HCT116 (cell line): ENCODE measurements at regions not wholly inside any gene's neighbourhood (a gene's known extent, or its start where the extent isn't known, plus 50 kb on each side); places are given as distances from the start of the nearest gene placed in this dataset.
A peak's percentile ranks its signal among the peaks of the same experiment; 100 is the strongest.

ENCODE experiments used
- ATAC-seq: fragments of 200-7000 bp; cut with Tn5 transposase; 2 replicates; pipeline ENCODE4 v1.9.1; 2020; ENCODE audit warnings: mild to moderate bottlenecking, moderate library complexity
- BruUV-seq: library from RNA; stranded (reverse); fragments of 400-500 nt; replicated peaks from 2 replicates; lab custom pipeline; 2021; lab: Mats Ljungman, UMichigan
- CTCF ChIA-PET: fragments of 300-600 bp; sonication (Branson Sonifier 250); formaldehyde crosslinking; loops from one replicate; lab custom pipeline; 2021; ENCODE audit warnings: antibody characterized with exemption; lab: Charles Lee
- POLR2A ChIA-PET: fragments of 300-600, 350-600 bp; sonication (Branson Sonifier 250); formaldehyde crosslinking; loops from one replicate; lab custom pipeline; 2021; ENCODE audit warnings: antibody characterized with exemption; lab: Charles Lee
- RAD21 ChIA-PET, 2 experiments: fragments of 300-600 bp; sonication (Branson Sonifier 250); formaldehyde crosslinking; loops; one replicate each; lab custom pipeline; 2023; ENCODE audit warnings: low total read pairs in 2 of 2; ENCODE audit not compliant: uncharacterized antibody in 2 of 2, unreplicated experiment in 2 of 2, low non-redundant PET in 1 of 2; lab: Charles Lee
- DNase-seq: peaks from one replicate; pipeline ENCODE4 v3.0.0-alpha.2; 2010; ENCODE audit warnings: low read depth, low spot score
- H2AFZ ChIP-seq: fragments of 200-600 bp; shearing (Covaris generic), sonication (generic); 2 replicates; pipeline ENCODE4 v1.6.1; 2017; ENCODE audit warnings: low read depth, mixed run types, mixed read lengths, antibody characterized with exemption, low read length; ENCODE audit not compliant: poor library complexity, severe bottlenecking
- H3K27ac ChIP-seq: 2 replicates; pipeline ENCODE4 v1.5.1; 2012; ENCODE audit warnings: low read depth, low read length
- H3K27me3 ChIP-seq: fragments of 200-600 bp; sonication (generic); 2 replicates; pipeline ENCODE4 v1.6.1; 2016; ENCODE audit warnings: mixed run types, low read length, mixed read lengths; ENCODE audit not compliant: insufficient read depth
- H3K36me3 ChIP-seq, 2 experiments: fragments of 200-500 bp in 1 of 2; fragments of 200-600 bp in 1 of 2; sonication (Bioruptor generic) in 1 of 2; sonication (generic) in 1 of 2; 2 replicates each; pipeline versions ENCODE4 v1.5.1 to v1.6.1; 2014 to 2016; ENCODE audit warnings: low read length in 2 of 2, inconsistent platforms in 1 of 2, mixed read lengths in 1 of 2, mixed run types in 1 of 2; ENCODE audit not compliant: insufficient read depth in 2 of 2, control insufficient read depth in 1 of 2
- H3K4me1 ChIP-seq, 2 experiments: fragments of 200-600 bp in 1 of 2; sonication (generic) in 1 of 2; 2 replicates each; pipeline versions ENCODE4 v1.5.1 to v1.6.1; 2012 to 2017; ENCODE audit warnings: low read length in 2 of 2, inconsistent platforms in 1 of 2, mild to moderate bottlenecking in 1 of 2, mixed read lengths in 1 of 2, mixed run types in 1 of 2, moderate library complexity in 1 of 2; ENCODE audit not compliant: insufficient read depth in 2 of 2, control insufficient read depth in 1 of 2
- H3K4me2 ChIP-seq: fragments of 200-600 bp; sonication (generic); 2 replicates; pipeline ENCODE4 v1.6.1; 2017; ENCODE audit warnings: mixed run types, low read length, mixed read lengths
- H3K4me3 ChIP-seq, 2 experiments: fragments of 200-600 bp in 1 of 2; sonication (generic) in 1 of 2; replicated peaks in 1 of 2; 2 replicates each; pipeline ENCODE4 v1.5.1; 2011 to 2016; ENCODE audit warnings: low read length in 2 of 2, control low read depth in 1 of 2, low read depth in 1 of 2, mild to moderate bottlenecking in 1 of 2, mixed read lengths in 1 of 2, mixed run types in 1 of 2
- H3K79me2 ChIP-seq: fragments of 200-600 bp; sonication (generic); 2 replicates; pipeline ENCODE4 v1.6.1; 2017; ENCODE audit warnings: mild to moderate bottlenecking, mixed run types, low read length, moderate library complexity, mixed read lengths; ENCODE audit not compliant: insufficient read depth
- H3K9ac ChIP-seq: fragments of 200-600 bp; sonication (generic); 2 replicates; pipeline ENCODE4 v1.6.1; 2016; ENCODE audit warnings: low read length, mixed read lengths
- H3K9me2 ChIP-seq: fragments of 200-600 bp; sonication (generic), shearing (Covaris generic); 2 replicates; pipeline ENCODE4 v1.6.1; 2017; ENCODE audit warnings: mixed run types, mild to moderate bottlenecking, moderate library complexity; ENCODE audit not compliant: insufficient read depth
- H3K9me3 ChIP-seq, 2 experiments: fragments of 200-500 bp in 1 of 2; fragments of 200-600 bp in 1 of 2; sonication (Bioruptor generic) in 1 of 2; sonication (generic) in 1 of 2; 2 replicates each; pipeline ENCODE4 v1.6.1; 2014 to 2017; ENCODE audit warnings: low read length in 2 of 2, mixed read lengths in 2 of 2, inconsistent platforms in 1 of 2, low read depth in 1 of 2, mild to moderate bottlenecking in 1 of 2, mixed run types in 1 of 2, moderate library complexity in 1 of 2; ENCODE audit not compliant: control insufficient read depth in 1 of 2, insufficient read depth in 1 of 2
- H4K20me1 ChIP-seq: fragments of 200-600 bp; sonication (generic), shearing (Covaris generic); 2 replicates; pipeline ENCODE4 v1.6.1; 2017; ENCODE audit warnings: mixed run types, mild to moderate bottlenecking, moderate library complexity; ENCODE audit not compliant: insufficient read depth
- CEBPB ChIP-seq: IDR thresholded peaks from 2 replicates; pipeline ENCODE4 v1.6.1; 2012; ENCODE audit warnings: low read depth
- ELF1 ChIP-seq: IDR thresholded peaks from 2 replicates; pipeline ENCODE4 v1.6.1; 2012; ENCODE audit warnings: low read depth, borderline replicate concordance
- EZH2 ChIP-seq: fragments of 200-600 bp; sonication (generic); IDR thresholded peaks from 2 replicates; pipeline ENCODE4 v1.6.1; 2017; ENCODE audit warnings: antibody characterized with exemption, mixed run types
- EZH2phosphoT487 ChIP-seq: fragments of 200-600 bp; IDR thresholded peaks from 2 replicates; pipeline ENCODE4 v1.6.1; 2018; ENCODE audit warnings: antibody characterized with exemption, borderline replicate concordance
- POLR2A ChIP-seq: IDR thresholded peaks from 2 replicates; pipeline ENCODE4 v1.7.0; 2011; ENCODE audit warnings: borderline replicate concordance; ENCODE audit not compliant: insufficient read depth, insufficient read length; ENCODE audit errors: extremely low read depth
- SRF ChIP-seq: IDR thresholded peaks from 2 replicates; pipeline ENCODE4 v1.6.1; 2012; ENCODE audit warnings: low read depth
- intact Hi-C: fragments of 100-400 bp; cut with micrococcal nuclease; formaldehyde crosslinking; loops from 2 replicates; pipeline ENCODE4 v1.10.0; 2022
- TF ChIP-seq, protein P1 (sequence below): IDR thresholded peaks from 2 replicates; pipeline ENCODE4 v1.6.1; 2011; ENCODE audit warnings: mild to moderate bottlenecking, low read length, moderate library complexity; ENCODE audit not compliant: insufficient replicate concordance; ENCODE audit errors: extremely low read depth

DNA sequence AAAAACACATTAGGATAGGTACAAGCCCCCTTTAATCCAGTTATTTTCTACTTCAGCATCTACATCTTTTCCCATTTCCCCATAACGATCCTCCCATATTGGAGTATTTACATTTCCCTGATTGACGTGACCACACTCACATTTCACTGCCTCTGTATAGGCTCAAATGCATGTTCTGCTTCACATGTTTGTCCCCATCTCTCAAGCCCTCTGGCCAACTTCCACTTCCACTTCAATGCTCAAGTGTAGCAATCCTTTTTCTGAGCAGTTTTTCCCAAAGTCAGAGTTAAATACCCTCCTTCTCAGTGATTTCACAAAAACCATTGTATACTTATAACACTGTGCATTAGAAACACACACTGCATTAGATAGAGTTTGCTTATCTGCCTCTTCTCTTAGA is 61.8 kb upstream of the TTLL7 start (continued):
- TF ChIP-seq, protein P1, sequence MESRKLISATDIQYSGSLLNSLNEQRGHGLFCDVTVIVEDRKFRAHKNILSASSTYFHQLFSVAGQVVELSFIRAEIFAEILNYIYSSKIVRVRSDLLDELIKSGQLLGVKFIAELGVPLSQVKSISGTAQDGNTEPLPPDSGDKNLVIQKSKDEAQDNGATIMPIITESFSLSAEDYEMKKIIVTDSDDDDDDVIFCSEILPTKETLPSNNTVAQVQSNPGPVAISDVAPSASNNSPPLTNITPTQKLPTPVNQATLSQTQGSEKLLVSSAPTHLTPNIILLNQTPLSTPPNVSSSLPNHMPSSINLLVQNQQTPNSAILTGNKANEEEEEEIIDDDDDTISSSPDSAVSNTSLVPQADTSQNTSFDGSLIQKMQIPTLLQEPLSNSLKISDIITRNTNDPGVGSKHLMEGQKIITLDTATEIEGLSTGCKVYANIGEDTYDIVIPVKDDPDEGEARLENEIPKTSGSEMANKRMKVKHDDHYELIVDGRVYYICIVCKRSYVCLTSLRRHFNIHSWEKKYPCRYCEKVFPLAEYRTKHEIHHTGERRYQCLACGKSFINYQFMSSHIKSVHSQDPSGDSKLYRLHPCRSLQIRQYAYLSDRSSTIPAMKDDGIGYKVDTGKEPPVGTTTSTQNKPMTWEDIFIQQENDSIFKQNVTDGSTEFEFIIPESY: no peak
- TF ChIP-seq POLR2A: no peak
- TF ChIP-seq EZH2phosphoT487: no peak
- TF ChIP-seq ELF1: no peak

DNA sequence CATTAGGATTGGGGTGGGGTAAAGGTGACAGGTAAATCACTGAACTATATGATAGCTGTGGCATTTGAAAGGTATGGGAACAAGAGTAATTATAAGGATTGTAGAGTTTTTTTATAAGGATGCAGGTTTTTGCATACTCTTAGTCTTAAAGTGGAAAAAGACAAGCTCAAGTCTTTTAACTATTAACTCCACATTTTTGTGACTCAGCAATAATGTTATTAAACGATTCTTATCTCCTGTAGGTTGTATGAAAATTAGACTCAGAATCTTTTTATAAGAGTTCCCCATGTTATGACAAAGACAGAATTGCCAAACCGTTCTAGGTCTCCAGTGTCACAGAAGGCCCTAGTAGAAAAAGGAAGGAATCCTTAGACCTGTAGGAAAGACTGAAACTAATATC is 49.9 kb upstream of the TTLL7 start:
- no peak for TF ChIP-seq SRF
- TF ChIP-seq, protein P1: no peak
- no peak for TF ChIP-seq CEBPB
- TF ChIP-seq ELF1: no peak
- no peak for TF ChIP-seq EZH2
- CTCF ChIA-PET: no interaction called here
- BruUV-seq: no TSS peak
- Histone ChIP-seq H3K27me3 (no peaks in the 10 kb centered on the region), H4K20me1 (no peaks in the 10 kb centered on the region), H3K36me3 (no peaks in the 10 kb centered on the region), H2AFZ (peak overlapping the region; percentile 16), H3K4me1 (no peaks in the 10 kb centered on the region), H3K4me3 (no peak overlapping the region), H3K27ac (no peak overlapping the region), H3K9me3 (no peaks in the 10 kb centered on the region), H3K9me2 (no peaks in the 10 kb centered on the region; the same call in 1 of the 2 replicates), H3K4me2 (no peak overlapping the region), H3K79me2 (no peaks in the 10 kb centered on the region), H3K9ac (no peak overlapping the region)
- intact Hi-C loops: no loop called here
- POLR2A ChIA-PET: no interaction called here
- no peak for ATAC-seq
- RAD21 ChIA-PET: no interaction called here
- DNase-seq: no peak
